Calu3 (cell line): ENCODE measurements at regions not wholly inside any gene's neighbourhood (a gene's known extent, or its start where the extent isn't known, plus 50 kb on each side); places are given as distances from the start of the nearest gene placed in this dataset.

ENCODE experiments used
- BruUV-seq: library from RNA; stranded (reverse); fragments of 400-500 nt; replicated peaks from 2 replicates; lab custom pipeline; 2021; lab: Mats Ljungman, UMichigan
- CTCF ChIA-PET: fragments of 300-600 bp; sonication (Branson Sonifier 250); formaldehyde crosslinking; loops from one replicate; lab custom pipeline; 2022; ENCODE audit warnings: antibody characterized with exemption; lab: Charles Lee
- DNase-seq: peaks from one replicate; pipeline ENCODE4 v3.0.0; 2022
- H3K27ac Mint-ChIP-seq: one replicate; pipeline ENCODE4 v1.8.0; 2022; ENCODE audit warnings: mixed read lengths; ENCODE audit not compliant: unreplicated experiment
- H3K27me3 Mint-ChIP-seq: one replicate; pipeline ENCODE4 v1.8.0; 2022; ENCODE audit warnings: mixed read lengths; ENCODE audit not compliant: unreplicated experiment
- H3K36me3 Mint-ChIP-seq: one replicate; pipeline ENCODE4 v1.8.0; 2022; ENCODE audit warnings: mild to moderate bottlenecking, moderate library complexity, mixed read lengths; ENCODE audit not compliant: insufficient read depth, unreplicated experiment
- H3K4me1 Mint-ChIP-seq: one replicate; pipeline ENCODE4 v1.8.0; 2022; ENCODE audit warnings: mild to moderate bottlenecking, low read depth, mixed read lengths; ENCODE audit not compliant: unreplicated experiment
- H3K4me3 Mint-ChIP-seq: one replicate; pipeline ENCODE4 v1.8.0; 2022; ENCODE audit warnings: mild to moderate bottlenecking, low read depth, moderate library complexity, mixed read lengths; ENCODE audit not compliant: unreplicated experiment
- H3K9me3 Mint-ChIP-seq: one replicate; pipeline ENCODE4 v1.8.0; 2022; ENCODE audit warnings: low read depth, mixed read lengths; ENCODE audit not compliant: unreplicated experiment
- CTCF ChIP-seq: fragments of 200-600 bp; IDR thresholded peaks from one replicate; pipeline ENCODE4 v1.8.0; 2022; ENCODE audit warnings: antibody characterized with exemption; ENCODE audit not compliant: unreplicated experiment
- intact Hi-C: fragments of 100-400 bp; cut with micrococcal nuclease; formaldehyde crosslinking; loops from one replicate; pipeline ENCODE4 v1.10.0; 2022; ENCODE audit not compliant: unreplicated experiment

- BruUV-seq: no TSS peak
- H3K4me1 Mint-ChIP-seq: no peaks in the 10 kb centered on the region
- no peak overlapping the region for H3K4me3 Mint-ChIP-seq
- no peak overlapping the region for H3K27ac Mint-ChIP-seq
- DNase-seq: no peak
- no peak for TF ChIP-seq CTCF
- no peaks in the 10 kb centered on the region for H3K27me3 Mint-ChIP-seq
- intact Hi-C loops: no loop called here
- no peaks in the 10 kb centered on the region for H3K36me3 Mint-ChIP-seq
- H3K9me3 Mint-ChIP-seq: peaks cover 4% of the 10 kb centered on the region
- CTCF ChIA-PET: no interaction called here
These were observed 163.6 kb upstream of the ALKAL2 start for GRCh38 chr2:451495-451894.

- H3K4me1 Mint-ChIP-seq: no peaks in the 10 kb centered on the region
These were observed 161.6 kb upstream of the ALKAL2 start for GRCh38 chr2:449246-450067.

GRCh38 chr2:447902-448665 lies 160.2 kb upstream of the ALKAL2 start:
- H3K4me3 Mint-ChIP-seq: no peak overlapping the region
- H3K27me3 Mint-ChIP-seq: no peaks in the 10 kb centered on the region
- no peaks in the 10 kb centered on the region for H3K36me3 Mint-ChIP-seq
- no peak overlapping the region for H3K27ac Mint-ChIP-seq
- intact Hi-C loops: no loop called here
- DNase-seq: no peak
- no peak for TF ChIP-seq CTCF
- no peaks in the 10 kb centered on the region for H3K9me3 Mint-ChIP-seq
- no TSS peak for BruUV-seq
- H3K4me1 Mint-ChIP-seq: no peaks in the 10 kb centered on the region
- CTCF ChIA-PET: no interaction called here

More at GRCh38 chr2:449246-450067, 161.6 kb upstream of the ALKAL2 start:
- H3K27ac Mint-ChIP-seq: no peak overlapping the region
- no peak for TF ChIP-seq CTCF
- DNase-seq: no peak
- H3K36me3 Mint-ChIP-seq: no peaks in the 10 kb centered on the region
- BruUV-seq: no TSS peak
- intact Hi-C loops: no loop called here
- H3K4me3 Mint-ChIP-seq: no peak overlapping the region
- CTCF ChIA-PET: no interaction called here
- H3K27me3 Mint-ChIP-seq: no peaks in the 10 kb centered on the region
- no peaks in the 10 kb centered on the region for H3K9me3 Mint-ChIP-seq

- CTCF ChIA-PET: no interaction called here
- intact Hi-C loops: no loop called here
- DNase-seq: no peak
- Mint-ChIP-seq H3K36me3 (no peaks in the 10 kb centered on the region), H3K4me3 (no peak overlapping the region), H3K27me3 (no peaks in the 10 kb centered on the region), H3K9me3 (no peaks in the 10 kb centered on the region), H3K4me1 (no peaks in the 10 kb centered on the region), H3K27ac (no peak overlapping the region)
- no peak for TF ChIP-seq CTCF
- BruUV-seq: no TSS peak
These were observed 159.2 kb upstream of the ALKAL2 start for GRCh38 chr2:446963-447530.
